ENCODE measurements at regions not wholly inside any gene's neighbourhood (a gene's known extent, or its start where the extent isn't known, plus 50 kb on each side); places are given as distances from the start of the nearest gene placed in this dataset.

DNA sequence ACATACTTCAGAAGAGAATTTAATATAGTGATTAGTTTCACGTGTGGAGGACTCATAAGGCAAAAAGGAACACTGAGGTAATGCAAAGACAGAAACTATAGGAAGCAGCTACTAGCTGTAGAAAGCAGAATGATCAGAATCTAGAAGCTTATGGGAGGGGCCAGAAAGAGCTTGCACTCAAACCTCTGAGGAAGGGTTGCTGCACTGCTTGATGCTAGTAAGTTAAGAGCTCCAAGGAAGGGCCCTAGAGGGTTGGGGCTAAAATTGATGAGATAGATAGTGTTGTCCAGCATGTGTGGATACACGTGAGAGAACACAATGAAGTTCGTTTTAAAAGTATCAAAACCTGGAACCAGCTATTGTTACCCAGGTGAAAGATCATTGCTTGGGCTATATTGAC is 311.1 kb downstream of the SLC6A15 start:
- DNase-seq (ENCODE audit: low read depth in 2 of 2), result no peak

DNA sequence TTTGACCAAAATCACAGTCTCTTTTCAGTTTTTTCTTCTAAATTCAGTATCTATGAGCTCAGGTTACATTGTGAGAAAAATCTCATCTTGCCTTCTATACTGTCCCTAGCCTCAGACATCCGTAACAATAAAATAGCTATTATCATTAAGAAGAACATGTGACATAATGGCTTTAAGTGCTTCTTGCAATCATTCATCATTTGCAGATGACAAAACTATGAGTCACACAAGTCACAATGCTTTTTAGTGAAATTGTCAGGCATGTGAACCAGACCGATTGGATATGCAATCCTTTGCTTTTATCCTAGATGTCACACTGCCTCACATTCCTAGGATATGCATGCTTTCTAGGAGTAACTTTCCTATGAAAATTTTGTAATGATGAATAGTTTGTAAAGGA is 313.1 kb downstream of the SLC6A15 start:
- no peak for DNase-seq (ENCODE audit: low read depth in 2 of 2)

DNA sequence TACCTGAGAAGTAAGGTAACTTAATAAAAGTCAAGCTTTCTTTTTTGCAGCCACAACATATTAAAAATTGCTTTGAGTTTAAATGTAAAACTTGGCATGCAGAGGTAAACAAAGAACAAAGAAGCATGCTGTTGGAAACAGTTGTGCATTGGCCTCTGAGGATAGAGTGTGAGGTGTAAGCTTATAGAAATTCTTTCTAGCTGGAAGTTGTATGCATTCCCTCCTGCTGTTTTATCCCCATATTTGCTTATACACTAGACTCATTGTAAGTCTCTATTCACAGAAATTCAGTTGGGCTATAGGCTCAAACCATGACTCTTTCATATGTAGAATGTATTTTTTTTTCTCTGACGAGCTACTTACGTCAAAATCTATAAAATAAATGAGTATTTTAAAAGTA is 316.3 kb downstream of the SLC6A15 start:
- no peak for DNase-seq (ENCODE audit: low read depth in 2 of 2)

DNA sequence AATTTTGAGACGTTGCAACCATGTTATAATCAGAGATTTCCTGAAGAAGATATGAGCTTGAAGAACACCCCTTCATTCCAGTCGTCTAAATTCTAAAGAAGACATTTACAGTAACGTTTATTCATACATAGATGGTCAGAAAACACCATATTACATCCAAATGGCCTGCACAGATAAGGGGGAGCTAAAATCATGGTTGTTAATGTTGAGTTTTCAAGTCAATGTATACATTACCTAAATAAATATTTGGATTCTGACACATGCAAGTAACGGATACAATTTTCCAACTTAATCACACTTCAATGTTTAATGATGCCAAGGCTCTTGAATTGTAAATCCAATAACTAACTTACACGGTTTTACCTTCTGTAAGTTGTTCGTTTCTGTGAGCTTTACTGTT is 318.4 kb downstream of the SLC6A15 start:
- no peak for DNase-seq (ENCODE audit: low read depth in 2 of 2)

DNA sequence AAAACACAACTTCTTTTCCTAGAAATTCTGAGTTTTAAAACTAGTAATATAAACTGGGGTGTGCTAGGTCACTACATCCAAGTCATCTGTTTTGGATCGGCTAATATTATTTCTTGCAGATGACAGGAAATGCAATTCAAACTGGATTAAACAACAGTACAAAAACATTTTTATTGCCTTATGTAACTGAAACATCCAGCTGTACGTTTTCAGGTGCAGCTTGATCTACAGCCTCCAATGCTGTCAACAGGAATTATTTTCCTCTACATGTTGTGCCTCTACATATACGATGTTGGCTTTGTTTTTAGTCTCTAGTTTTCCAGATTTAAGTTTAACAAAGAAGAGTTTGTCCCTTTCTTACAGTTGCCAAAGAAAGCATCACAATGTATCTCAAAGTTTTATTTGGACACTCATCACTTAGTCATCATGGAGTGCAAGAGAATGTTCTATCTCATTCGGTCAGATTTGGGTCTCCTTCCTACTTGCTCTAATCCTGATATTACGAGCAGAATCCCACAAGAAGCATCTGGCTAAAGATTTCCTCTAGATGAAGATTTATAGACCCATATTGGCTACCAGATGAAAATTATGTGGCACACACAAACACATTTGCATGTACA is 326.7 kb downstream of the SLC6A15 start:
- no peak for DNase-seq (ENCODE audit: low read depth in 2 of 2)

DNA sequence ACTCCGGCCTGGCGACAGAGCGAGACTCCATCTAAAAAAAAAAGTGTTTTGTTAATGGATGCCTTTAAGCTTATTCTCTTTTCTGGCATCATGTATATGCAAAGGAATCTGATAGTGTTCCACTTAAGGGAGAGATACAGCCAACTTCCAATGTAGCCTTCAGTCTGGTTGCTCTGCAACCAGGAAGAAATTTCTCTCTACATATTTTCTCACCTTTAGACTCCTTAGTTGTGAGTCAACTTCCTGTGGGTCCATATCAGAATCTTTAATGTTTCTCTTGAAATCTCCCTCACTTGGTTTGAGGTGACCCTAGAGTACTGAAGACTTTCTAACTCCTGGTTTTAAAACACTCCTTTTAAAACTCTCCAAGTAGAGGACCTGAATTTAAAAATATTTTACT is 340.4 kb downstream of the SLC6A15 start:
- DNase-seq (ENCODE audit: low read depth in 2 of 2), result no peak

DNA sequence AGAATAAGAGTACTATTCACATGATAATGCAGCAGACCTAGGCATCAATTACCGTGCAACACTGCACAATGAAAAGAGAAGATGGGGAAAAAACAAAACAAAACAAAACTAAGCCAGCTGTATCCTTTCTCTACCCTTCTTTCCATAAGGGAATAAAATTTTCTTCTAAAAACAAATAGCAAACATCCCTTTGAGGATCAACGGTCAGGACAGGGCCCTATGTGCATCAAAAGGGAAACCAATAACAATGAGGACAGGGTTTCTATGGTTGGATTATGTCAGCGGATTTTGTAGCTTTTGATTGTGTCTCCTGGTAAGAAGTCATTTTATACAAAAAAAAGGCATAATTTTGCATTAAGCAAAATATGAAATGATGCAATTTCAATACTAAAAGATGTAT is 350.3 kb downstream of the SLC6A15 start:
- no peak for DNase-seq (ENCODE audit: low read depth in 2 of 2)

DNA sequence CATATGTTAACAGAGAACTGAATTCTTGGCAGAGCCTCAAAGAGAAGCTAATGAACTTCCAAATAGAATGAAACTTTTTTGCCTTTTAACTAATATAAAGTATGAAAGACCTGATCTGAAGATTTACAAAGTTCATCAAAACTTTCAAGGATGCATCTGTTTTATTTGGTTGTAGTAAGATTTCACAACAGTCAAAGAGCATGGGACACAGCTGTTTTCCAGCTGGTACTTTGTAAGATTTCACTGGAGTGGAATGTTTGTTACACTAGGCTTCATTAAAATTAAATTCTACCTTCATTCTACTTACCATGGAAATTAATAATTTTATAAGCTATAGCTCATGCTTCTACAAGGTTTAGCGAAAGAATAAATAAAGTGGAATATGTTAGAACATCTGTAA is 351.2 kb downstream of the SLC6A15 start:
- no peak for DNase-seq (ENCODE audit: low read depth in 2 of 2)

DNA sequence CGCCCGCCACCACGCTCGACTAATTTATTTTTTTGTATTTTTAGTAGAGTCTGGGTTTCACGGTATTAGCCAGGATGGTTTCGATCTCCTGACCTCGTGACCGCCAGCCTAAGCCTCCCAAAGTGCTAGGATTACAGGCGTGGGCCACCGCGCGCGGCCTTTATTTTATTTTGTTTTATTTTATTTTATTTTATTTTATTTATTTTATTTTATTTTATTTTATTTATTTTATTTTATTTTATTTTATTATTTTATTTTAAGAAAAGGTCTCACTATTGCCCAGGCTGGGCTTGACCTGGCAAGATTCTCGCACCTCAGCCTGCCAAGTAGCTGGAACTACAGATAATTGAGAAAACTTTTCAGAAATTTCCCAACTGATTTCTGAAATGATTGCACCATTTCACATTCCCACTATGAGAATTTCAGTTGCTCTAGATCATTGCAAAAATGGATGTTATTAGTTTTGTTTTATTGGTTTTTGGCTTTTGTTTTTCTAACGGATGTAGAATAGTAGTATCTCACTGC is 358.3 kb downstream of the SLC6A15 start:
- DNase-seq (ENCODE audit: low read depth in 2 of 2), result no peak

DNA sequence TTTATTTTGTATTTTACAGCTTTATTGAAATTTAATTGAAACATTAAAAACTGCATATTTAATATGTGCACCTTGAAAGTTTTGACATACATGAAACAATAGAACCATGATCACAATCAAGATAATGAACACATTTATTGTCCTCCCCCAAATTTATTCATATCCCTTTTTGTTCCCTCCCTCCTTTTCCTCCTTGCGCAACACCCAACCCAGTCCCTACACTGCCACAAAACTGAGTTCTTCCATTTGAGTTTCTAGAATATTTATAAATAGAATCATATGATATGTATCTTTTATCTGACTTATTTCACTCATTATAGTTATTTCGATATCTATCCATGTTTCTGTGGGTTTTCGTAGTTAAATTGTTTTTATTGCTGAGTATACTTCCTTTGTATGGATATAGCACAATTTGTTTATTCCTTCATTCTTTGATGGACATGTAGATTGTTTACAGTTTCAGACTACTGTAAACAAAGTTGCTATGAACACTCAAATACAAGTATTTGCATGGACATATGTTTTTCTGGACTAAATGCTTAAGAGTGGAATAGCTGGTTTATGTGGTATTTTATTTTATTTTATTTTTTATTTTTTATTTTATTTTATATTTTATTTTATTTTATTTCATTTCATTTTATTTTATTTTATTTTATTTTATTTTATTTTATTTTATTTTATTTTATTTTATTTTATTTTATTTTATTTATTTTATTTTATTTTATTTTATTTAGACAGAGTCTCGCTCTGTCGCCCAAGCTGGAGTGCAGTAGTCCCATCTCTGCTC is 359.1 kb downstream of the SLC6A15 start:
- no peak for DNase-seq (ENCODE audit: low read depth in 2 of 2)

DNA sequence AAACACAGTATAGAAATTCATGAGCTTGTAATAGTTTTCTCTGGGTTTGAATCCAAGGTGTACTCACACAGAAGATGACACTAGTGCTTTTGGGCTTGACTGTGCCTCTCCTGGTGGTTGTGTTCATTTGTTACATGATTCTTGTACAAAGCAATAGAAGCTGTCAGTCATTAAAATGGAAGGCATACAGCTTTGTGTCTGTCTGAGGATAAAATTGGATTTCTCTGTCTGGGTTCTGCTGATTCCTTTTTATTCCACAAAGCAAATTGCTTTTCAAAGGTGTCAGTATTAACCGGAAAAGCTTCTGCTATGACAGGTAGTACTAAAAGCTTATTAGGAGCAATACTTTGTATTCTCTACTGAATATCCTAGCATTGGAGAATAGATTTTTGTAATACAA is 361.2 kb downstream of the SLC6A15 start:
- DNase-seq (ENCODE audit: low read depth in 2 of 2), result no peak

DNA sequence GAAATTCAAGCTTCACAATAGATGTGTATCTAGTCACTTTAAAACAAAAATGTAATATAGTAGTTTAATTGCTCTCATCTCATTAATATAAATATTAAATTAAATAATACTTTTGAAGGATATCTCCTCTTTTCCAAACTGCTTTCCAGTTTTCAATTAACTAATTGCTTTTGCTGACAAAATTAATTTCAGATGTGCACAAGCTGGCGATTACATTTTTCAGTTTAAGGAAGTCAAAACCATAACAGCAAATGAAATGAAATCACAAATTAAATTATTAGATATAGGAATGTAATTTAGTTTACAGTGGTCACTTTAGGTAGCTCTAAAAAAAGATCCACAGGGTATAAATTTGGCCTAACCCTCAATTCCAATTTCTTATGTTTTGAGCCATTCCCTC is 362.1 kb downstream of the SLC6A15 start:
- no peak for DNase-seq (ENCODE audit: low read depth in 2 of 2)

DNA sequence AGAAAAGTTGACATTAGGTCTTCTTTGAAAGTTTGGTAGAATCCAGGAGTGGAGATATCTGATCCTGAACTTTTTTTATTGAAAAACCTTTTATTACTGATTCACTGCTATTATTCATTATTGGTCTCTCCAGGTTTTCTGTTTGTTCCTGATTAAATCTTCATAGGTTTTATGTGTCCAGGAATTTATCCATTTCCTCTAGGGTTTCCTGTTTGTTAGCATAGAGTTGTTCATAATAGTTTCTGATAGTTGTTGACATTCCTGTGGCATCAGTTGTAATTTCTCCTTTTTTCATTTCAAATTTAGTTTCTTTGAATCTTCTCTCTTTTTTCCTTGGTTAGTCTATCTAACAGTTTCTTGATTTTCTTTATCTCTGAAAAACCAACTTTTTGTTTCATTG is 370.3 kb downstream of the SLC6A15 start:
- DNase-seq (ENCODE audit: low read depth in 2 of 2), result no peak

DNA sequence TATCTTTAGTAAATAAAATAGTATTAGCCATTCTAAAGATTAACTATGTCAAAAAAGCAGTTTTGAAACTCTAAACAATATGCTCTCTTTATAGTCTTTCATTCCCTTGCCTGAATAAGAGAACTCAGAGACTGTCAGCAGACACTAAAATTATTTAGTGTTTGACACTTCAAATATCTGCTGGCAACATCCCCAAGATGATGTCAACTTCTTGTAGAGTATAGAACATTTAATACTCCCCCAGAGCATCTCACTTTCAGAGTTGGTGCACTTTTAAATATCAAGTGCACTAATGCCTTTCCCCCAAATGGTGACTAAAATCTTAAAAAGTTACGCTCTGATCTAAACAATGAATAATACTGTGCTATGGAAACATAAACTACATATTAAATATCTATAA is 374.9 kb downstream of the SLC6A15 start:
- DNase-seq (ENCODE audit: low read depth in 2 of 2), result no peak

DNA sequence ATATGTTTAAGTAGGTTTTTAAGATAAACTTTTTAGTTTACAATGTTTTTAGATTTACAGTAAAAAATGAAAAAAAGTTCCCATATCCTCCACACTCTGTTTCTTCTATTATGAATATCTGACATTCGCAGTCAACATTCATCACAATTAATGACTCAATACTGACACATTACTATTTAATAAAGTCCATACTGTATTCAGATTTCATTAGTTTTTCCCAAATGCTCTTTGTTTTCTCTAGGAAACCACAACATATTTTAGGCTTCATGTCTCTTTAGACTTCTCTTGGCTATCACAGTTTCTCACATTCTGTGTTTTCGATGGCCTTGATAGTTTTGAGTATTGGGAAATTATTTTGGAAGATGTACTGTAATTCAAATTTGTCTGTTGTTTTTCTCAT is 399.8 kb downstream of the SLC6A15 start:
- no peak for DNase-seq (ENCODE audit: low read depth in 2 of 2)

DNA sequence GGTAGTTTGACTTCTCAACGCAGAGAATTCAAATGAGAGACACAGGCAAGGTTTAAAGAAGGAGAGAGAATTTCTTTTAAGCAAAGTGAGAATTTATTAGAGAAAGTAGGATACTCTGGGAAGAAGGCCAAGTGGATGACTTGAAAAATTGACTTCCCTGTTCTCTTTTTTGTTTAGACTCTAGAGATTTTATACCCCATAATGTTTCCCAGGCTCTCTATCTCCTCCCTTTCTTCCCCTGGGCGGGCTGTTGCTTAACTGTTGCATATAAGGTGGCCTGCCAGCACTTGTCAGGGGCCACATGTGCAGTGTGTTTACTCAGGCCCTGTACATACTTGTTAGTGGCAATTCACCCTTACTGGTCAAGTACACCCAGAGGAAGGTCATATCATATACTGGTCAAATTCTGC is 403.7 kb downstream of the SLC6A15 start:
- DNase-seq (ENCODE audit: low read depth in 2 of 2), result no peak

DNA sequence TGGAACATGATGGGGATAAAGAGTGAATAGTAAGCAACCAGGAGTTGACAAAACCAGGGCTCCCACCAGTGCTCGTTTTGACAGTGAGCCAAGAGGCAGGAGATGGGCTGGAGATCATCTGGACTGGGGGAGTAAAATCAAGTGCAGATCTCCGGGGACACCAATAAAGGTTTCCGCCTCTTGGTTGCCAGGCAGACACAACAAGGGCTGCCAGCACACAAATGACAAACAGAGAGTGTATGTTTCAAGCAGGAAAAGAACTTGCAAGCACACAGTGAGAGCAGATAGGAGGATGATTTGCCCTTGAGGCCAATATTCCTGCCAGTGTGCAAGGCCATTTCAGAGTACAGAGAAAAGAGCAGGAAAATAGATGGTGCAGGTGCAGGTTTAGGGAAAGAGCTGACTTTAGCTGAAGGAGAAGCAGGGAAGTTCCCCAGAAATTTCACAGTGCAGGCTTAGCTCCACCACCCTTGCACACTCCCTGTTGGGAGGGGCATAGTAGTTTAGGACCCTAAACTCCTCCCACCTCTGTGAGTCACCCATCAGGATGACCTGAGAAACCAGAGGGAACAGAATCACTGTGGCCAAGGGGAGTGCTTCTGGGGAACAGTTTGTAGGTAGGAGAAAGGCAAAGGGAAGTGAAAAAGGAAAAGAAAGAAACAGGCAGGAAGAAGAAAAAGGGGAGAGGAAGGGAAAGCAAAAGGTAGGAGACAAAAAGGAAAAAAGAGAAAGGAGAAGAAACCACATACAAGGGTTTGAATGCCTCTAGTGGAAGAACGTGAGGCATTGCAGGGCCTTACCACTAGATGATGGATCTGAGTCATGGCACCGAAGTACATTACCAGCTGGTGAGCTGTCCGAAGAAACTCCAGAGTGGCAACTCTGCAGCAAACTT is 404.4 kb downstream of the SLC6A15 start:
- DNase-seq (ENCODE audit: low read depth in 2 of 2), result no peak

DNA sequence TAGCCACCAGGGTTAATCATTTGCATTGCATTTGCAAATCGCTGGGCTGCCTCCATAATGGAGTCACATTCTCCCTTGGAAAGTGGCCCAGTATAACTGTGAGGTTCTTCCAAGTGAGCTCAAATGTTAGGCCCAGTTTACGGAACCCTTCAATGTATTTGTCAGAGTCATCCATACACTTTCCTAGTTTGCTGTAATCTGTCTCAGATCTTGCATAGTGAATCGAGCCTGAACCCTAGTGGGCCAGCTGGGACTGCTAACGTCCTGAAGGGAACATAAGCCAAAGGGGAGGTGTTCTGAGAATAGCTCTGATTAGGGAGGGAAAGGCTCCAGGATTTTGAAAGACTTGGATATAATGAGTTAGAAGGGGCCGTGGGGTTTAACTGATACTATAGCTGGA is 406.3 kb downstream of the SLC6A15 start:
- DNase-seq (ENCODE audit: low read depth in 2 of 2), result no peak

DNA sequence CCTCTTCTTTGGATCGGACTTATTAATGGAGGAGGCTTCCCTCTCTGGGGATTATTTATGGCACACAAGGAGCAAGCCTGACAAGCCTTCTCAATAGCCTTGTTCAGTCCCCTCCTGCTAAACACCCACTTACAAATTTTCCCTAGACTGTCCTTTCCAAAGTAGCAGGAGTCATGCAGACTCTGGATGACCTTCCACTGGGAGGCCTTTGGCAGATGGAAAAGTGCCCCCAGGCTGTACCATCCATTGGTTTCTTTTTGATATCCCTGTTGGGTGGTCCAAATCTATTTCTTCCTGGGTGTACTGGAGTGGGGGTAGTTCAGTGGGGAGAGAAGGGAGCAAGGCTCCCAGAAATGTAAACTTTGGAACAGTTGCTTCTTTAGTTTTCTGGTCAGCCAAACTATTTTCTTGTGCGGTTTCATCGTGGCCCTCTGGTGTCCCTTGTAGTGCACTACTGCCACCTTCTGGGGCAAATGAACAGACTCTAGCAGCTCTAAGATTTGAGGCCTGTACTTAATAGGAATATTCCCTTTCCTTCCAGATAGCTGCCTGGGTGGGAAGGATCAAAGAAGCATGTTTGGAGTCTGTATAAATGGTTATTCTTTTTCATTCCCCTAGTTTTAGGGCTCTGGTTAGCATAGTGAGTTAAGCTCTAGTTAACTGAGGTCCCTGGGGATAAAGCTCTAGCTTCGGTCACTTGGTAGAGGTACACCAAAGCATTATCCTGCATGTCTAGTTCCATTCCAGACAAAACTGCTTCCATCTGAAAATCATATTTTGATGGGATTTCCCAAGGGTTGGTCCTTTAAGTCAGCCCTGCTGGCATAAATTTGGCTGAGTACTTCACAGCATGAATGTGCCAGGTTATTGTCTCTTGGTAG is 409.5 kb downstream of the SLC6A15 start:
- DNase-seq (ENCODE audit: low read depth in 2 of 2), result peak; percentile 1 to 7

DNA sequence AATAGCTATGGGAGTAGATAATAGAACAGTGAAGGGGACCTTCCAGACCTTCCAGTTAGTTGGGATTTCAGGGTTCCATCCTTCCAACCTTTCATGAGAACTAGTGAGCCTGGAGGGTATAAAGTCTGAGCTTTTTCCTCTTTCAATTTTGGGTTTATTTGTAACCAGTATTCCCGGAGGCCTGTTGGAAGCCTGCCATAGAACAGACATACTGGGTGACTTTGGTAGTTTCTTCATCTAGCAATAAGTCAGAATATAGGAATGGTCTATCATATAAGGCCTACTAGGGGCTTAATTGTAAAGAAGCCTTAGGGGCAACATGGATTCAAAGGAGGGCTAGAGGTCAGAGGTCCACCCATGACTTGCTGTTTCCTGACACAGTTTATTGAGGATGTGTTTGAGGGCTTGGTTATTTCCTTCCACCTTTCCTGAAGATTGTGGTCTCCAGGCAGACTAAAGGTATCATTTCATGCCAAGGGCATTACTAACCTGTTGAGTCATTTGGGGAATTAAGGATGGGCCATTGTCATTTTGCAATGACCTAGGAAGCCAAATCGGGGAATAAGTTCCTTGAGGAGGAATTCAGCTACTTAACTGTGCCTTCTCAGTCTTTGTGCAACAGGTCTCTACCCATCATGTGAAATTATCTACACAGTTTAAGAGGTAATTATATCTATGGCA is 410.3 kb downstream of the SLC6A15 start:
- no peak for DNase-seq (ENCODE audit: low read depth in 2 of 2)

DNA sequence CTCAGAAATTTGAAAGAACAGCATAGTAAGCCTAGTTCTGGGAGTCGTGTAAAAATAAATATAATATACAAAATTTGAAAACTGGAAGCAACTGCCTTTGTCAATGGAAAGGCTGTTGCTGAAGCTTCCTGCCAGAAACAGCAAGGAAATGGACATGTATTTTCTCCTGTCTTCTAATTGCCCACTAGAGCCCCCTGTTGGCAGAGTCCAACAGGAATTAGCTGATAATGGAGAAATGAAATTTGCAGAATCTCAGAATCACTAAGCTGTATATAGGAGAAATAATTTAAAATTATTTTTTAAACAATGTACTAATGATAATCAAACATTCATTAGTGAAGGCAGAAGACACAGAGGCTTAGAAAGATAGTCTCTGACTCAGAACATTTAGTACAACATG is 414.8 kb downstream of the SLC6A15 start:
- DNase-seq (ENCODE audit: low read depth in 2 of 2), result peak in 1 of 2 experiments; percentile 1
